T1000 (cell line): ENCODE measurements at regions not wholly inside any gene's neighbourhood (a gene's known extent, or its start where the extent isn't known, plus 50 kb on each side); places are given as distances from the start of the nearest gene placed in this dataset.
"Not testable (repeated sequence)": the region's sequence is repeated elsewhere in the genome, so short reads cannot be mapped to it uniquely, and the experiment has no call there.

Source experiments
- DNase-seq: peaks from one replicate; lab custom pipeline; 2025; ENCODE audit warnings: mixed read lengths; lab: John Stamatoyannopoulos, UW

DNA sequence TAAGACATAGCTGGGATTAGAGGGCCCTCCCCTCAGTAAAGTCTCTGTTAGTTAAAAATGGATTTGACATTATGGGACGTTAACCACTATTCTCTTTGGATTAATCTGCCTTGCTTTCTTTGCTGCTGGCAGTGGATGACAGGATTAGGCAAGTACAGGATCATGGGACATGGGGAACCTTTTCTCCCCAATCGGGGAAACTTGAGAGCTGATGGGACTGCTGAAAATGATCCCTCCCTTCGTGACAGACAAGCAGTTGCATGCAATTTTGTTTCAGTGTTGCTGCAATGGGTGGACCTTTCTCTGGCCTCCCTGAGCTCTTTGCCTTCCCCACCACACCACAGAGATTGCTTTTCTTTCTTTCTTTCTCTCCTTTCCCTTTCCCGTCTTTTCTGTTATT, 120.2 kb upstream of the BANK1 start:
- DNase-seq: no peak

DNA sequence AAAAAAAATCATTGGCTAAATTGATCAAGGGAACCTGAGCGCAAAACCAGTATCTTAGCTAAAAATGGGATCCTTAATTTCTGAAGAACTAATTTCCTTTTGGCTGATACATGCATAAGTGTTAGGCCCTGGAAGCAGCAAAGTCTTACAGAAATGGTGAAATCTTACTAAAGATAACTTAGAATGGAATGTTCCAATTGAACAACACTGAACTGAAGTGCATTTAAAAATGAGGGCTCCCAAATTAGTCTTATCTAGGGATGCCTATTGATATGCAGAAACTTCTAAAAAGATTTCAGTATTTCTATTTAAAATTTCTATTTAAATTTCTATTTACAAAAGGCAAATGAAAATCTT, 120.7 kb upstream of the BANK1 start:
- no peak for DNase-seq

DNA sequence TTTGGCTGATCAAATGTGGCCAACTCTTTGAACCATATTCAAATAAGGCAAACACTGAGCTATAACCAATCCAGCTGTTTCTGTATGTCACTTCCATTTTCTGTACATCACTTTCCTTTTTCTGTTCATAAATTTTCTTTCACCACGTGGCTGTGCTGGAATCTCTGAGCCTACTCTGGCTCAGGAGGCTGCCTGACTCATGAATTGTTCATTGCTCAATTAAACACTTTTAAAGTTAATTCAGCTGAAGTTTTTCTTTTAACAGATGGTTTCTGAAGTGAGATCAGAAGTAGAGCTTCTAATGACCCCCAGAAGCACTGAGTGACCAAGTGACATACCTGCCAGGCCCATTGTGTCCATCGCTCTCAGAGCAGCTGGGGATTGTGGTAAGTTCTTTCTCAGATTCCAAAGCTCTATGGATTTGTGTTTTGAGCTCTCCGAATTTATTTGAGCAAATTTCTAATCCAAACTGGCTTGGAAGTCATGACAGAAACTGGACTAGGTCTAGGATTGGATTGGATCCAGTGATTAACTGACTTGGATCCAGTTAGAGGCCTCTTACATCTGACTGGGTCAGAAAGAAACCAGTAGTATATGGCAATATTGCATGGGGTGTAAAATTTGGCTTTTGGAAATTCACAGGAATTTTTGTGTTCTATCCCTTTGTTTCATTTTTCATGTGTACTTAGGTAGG, 121.2 kb upstream of the BANK1 start:
- DNase-seq: no peak

DNA sequence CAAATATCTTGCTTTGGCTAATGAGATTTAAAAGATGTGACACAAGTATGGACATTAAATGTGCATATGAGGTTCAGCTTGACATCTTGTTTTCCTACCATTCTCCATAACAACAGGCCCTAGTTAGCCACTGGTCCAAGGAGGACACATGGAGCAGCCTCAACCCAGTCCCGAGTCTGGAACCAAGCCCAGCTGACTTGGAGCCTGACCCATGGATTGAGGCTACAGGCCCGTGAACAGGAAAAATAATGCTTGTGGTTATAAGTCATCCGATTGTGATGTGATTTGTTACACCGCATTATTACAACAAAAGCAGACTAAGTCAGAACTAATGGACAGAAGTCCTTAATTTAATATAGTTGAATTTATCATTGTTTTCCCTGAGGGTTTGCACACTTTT, 123.2 kb upstream of the BANK1 start:
- DNase-seq: no peak

DNA sequence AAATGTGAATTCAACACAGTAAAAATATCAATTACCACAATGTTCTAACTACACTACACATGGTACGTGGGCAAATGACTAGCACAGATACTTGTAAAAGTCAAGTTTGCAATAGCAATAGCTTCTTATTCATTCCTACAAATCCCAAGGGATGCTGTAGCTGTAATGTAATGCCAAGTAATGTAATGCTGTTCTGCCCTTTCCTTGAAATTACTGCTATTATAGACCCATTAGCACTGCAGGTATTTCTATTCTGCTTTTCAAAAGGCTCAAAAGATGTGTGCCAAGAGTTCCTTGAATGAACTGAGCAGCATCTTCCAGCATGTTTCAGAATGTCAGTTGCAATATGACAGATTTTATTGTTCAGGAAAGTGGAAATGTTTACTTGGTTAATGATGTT, 129.9 kb upstream of the BANK1 start:
- DNase-seq: no peak

DNA sequence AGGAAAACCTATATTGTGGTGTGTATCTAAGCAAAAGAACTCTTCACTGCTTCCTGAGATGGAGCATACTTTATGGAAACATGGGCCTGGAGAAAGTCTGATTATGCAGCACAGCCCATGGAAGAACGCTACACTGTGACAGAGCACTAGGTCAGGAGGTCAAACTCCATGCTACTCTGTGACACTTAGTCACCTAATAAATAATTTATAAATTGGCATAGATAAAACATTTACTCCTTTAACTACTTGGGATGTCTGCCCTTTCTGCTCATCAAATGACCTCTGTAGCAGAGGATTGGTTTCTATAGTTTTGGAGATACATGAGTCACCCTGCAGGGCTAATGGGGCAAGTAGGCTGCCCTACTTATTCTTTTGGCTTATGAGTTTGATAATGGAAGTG, 134.7 kb upstream of the BANK1 start:
- DNase-seq: no peak

DNA sequence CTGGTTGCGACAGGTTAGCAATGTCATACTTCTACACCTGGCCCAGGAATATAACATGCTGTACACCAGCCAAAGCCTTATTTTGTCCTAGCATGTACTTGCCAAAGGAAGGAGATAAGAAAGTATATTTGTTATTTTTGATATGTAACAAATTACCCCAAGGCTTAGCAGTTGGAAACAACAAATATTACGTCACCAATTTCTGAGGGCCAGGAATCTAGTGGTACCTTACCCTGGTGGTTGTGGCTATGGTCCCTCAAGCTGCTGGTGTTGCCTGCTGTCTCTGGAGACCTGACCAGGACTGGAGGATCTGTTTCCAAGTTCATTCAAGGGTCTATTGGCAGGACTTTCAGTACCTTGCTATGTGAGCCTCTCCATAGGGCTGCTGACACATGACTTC, 135.5 kb upstream of the BANK1 start:
- DNase-seq: no peak

DNA sequence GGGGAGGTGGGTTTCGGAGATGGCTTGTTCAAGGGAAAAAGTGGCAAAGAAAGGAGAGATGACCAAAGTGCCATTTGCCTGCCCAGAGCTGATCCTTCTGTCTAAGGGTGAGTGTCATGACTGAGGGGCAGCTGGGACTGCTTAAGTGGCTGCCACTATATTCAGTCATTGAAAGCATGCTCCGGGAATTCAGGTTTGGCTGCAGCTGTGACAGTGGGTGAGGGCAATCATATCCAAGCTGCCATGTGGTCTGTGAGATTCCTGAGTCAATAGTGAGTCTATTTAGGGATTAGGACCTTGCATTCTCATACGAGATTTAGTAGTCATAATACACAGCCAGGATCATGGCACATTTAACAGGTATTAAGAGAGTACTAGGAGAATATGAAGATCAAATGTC, 138.8 kb upstream of the BANK1 start:
- no peak for DNase-seq

DNA sequence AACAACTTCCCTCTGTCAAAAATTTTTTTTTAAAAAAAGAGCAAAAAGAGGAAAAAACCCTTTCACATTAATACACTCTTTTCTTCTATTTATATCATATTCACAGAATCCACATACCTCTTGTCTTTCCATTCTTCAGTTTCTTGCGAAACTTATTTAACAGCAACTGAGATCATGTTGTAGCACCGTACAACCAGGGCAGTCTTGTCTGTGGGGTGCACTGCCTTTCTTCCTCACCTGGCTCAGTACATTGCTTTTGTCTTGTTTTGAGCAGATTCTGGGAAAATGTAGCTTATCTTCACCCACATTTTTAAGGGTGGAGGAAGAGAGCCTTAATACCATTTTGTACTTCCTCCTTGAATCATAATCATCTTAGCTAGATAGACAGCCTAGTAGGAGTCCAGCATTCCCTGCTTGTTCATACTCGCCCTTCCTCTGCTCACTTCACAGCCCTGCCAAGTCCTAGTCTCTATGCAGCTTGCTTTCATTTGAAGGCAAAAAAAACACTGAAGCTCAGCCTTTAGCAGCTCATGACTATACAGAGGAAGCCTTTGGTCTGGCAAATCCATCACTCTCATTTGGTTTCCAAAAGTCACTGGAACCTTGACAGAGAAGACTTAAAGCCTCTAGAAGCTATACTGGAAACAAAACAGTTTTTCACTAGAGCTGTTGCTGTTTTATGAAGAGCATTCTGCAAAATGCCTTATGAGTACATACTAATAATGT, 140.6 kb upstream of the BANK1 start:
- DNase-seq: no peak

DNA sequence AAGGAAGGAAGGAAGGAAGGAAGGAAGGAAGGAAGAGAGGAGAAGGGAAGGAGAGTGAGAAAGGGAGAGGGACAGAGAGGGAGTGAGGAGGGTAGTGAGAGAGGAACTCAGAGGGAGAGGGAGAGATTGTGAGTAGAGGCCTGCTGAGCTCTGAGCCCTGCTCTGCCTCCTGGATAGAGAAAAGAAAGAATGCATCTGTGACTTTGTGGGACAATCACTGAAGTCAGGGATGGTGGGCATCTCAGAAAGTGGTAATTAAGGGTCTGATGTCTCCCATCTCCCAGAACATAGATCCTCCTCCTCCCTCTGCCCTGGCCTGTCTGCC, 142.9 kb upstream of the BANK1 start:
- DNase-seq: no peak

DNA sequence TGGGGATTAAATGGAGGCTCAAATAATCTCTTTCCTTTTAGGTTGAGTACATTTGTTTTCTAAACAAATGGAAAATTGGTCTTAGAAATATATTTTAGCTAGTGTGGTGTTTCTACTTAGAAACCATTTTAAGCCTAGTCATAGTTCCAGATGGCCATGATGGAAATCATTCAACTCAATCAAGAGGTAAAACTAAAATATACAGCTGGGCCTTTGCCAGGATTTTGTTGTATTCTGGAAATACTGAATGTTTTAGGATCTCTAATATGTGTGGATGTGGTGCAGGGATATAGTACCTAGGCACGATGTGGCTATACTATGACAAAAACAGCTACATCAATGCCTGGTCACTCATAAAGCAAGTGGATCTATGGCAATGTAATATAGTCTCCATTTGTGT, 146.0 kb upstream of the BANK1 start:
- DNase-seq: no peak

DNA sequence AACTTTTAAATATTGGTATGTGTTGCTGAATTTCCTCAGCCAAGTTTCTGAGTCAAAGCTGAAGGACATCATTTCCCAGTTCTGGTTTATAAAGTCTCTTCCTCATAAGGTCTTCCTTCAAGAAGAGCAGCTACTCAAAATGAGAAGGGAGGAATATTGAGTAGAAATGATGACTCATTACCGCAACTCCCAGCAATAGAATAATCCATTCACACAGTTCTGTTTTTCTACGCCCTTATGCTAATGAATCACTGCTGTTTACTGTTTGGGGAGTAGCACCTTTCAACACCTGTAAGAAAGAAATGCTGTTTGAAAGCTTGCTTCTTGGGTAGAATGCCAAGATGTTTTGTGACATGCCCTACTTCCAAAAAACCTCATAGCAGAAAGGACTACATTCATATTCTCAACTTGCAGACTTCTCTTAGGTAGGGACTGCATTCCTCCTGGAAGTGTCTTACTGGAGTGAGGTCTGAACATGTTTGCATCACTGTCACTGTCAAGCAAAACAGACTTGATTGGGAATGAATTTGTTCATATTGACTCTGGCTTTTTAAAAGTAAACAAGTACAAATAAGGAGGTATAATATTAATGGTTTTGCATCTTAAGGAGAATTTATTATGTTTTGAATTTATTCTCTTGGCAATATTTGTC, 147.2 kb upstream of the BANK1 start:
- DNase-seq: no peak

DNA sequence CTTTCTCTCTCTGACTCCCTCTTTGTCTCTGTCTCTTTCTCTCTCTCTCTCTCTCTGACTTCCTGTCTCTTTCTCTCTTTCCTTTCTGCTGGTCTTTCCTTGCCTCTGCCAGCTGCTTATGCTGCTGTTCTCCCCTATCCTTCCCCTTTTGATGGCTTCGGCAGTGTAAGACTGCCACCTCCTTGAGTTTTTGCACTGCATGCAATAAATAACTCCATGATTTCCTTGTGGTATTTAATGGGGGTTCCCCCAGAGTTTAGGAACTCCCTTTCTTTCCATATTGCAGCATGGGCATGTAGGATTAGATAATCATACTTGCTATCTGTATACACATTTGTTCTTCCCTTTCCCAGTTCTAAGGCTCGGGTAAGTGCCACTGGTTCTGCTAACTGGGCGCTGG, 157.8 kb upstream of the BANK1 start:
- not testable (repeated sequence) for DNase-seq

DNA sequence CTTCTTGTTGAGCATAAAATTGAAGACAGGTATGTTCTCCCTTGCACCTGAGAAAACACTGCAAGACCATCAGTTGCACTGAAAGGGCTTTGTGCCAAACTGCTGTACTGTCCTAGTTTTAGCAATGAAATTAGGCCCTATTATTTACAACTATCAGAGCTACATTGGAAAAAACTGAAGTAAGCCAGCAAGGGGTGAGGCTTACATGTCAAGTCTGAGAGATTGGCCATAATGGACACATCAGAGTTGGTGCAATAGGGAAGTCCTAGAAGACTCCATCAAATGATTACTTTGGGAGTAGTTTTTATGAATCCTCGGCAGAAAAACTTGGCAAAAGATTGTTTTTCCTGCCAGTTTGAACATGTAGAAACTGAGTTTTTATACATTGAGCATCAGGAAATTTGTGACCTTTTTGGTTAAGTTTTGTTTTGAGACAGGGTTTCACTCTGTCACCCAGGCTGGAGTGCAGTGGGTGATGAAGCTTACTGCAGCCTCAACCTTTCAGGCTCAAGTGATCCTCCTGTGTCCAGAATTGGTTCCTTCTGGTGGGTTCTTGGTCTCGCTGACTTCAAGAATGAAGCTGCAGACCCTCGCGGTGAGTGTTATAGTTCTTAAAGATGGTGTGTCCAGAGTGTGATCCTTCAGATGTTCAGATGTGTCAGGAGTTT, 160.1 kb upstream of the BANK1 start:
- DNase-seq: no peak

DNA sequence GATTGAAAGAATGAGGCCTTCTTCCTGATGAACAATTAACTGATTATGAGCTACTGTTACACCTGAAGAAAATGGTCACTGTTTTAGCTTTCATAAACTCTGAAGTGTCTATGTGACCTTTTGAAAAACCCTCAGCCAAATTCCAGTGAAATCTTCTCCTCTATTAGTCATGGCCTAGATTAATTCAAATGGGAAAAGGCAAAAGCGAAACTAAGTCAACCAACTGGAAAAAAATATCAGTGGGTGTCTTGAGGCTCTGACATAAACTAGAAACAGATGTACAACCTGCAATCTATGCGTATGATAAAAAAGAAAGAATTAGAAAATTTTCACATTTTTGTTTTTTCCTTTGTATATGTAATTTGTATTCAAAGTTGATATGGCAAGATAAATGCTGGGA, 169.4 kb upstream of the BANK1 start:
- DNase-seq: no peak

DNA sequence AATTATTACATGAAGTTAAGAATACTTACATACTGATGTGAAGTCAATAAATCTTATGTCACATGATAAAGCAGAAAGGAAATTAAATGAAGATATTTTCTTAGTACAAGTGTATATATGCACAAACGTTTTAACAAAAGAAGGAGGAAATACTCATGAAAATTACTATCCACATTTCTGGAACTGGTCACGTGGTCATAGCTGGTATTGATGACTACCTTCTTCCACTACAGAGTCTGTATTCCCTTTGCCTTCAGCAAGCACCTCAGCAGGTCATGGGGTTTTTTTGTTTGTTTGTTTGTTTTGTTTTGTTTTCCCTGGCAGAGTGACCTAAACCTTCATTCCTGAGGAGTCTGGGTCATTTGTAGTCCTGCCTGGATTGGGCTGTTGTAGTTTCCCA, 174.9 kb upstream of the BANK1 start:
- DNase-seq: no peak

DNA sequence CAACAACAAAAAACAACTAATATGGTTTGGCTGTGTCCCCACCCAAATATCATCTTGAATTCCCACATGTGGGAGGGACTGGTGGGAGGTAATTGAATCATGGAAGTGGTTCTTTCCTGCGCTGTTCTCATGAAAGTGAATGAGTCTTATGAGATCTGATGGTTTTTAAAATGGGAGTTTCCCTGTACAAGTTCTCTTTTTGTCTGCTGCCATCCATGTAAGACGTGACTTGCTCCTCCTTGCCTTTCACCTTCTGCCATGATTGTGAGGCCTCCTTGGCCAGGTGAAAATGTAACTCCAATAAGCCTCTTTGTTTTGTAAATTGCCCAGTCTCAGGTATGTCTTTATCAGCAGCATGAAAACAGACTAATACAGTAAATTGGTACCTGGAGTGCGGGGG, 183.5 kb upstream of the BANK1 start:
- DNase-seq: not testable (repeated sequence)

DNA sequence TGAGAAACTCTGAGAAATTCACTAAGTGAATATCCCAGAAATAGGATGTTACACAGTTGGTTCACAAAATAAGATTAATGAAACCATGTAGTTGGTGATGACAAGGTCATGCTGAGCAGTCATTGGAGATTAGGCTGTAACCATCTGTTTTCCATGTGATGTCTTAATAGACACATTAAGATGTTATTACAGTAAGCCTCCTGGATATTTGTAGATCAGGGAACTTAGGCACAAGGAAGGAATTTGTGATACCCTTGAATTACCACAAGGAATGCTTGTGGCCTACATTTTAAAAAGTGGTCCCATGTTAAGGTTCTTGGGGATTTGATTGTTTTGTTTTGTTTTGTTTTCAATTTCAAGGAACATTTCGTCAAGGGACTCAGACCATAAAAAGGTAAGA, 185.6 kb upstream of the BANK1 start:
- no peak for DNase-seq

DNA sequence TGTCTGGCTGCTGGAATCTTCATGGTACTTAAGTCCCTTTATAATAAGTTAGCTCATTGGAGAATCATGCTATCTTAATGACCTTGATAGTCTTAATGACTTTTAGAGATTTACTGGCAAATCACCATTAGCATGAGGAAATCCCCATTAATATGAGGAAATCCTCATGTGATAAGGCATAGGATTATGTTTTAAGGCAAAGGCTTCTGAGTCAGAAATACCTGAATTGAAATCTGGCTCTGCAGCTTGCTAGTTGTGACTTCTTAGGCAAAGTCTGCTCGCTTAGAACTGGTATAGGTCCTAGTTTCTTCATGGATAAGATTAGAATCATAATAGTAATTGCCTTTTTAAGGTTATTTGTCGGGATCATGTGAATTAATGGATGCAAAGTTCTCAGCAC, 190.2 kb upstream of the BANK1 start:
- no peak for DNase-seq

DNA sequence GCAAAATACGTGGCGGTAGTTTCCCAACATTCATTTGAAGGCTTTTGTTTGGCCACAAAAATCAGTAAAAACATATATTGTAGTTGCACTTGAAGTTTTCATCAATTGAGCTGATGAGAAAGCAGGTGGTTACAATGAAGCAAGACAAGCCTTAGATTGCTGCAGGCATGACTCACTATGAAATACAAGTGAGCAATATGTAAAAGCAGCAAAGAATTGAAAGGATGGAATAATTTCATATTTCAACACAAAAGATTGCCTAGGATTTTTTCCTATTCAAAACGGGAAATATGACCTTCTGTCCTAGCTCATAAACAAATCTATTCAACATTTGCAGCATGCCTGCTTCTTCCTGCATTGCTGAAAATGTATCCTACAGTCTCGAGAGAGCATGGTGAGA, 190.9 kb upstream of the BANK1 start:
- no peak for DNase-seq

DNA sequence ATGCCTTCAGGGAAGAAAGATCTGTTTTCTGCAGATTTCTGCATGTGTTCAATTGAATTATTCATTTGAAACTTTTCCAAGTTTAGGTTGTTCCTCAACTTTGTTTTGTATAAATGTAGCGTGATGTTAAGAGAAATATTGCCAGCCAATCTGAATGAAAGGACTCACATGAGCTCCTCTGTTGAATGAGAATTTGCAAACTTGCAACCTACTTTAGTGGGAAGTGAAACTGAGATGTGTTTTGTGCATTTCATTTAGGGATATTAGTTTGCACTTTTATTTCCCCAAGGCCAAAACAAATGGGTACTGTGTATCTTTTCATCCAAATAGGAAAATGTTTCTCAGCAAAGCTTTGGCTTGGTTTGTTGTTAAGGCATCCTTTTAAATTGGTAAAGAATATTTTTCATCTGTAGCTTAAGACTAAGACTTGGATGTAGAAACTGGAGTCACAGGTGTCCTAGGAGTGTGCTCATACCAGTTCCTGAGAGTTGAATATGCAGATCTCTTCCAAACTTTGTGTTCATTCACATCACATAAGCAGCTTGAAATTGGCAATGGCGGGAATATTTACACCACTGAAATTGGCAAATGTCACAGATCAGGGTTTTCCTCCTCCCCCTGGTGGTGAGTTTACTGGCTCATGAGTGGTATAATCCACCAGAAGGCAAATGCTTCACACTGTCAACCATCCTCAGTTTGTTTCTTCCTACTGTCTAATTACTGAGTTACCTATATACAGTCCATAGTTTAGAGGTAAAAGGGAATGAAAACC, 193.6 kb upstream of the BANK1 start:
- DNase-seq: no peak

DNA sequence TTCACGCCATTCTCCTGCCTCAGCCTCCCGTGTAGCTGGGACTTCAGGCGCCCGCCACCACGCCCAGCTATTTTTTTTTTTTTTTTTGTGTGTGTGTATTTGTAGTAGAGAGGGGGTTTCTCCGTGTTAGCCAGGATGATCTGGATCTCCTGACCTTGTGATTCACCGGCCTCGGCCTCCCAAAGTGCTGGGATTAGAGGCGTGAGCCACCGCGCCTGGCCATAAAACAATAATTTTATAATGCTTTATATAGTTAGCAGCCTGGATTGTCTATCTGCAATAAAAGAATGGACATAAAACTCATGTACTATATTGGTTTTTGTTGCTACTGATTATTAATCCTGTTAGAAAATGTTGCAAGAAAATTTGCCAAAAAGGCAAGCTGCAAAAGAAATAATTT, 195.9 kb upstream of the BANK1 start:
- DNase-seq: no peak
